ENCODE measurements at regions not wholly inside any gene's neighbourhood (a gene's known extent, or its start where the extent isn't known, plus 50 kb on each side); places are given as distances from the start of the nearest gene placed in this dataset.

GRCh38 chr13:84366506-84366905, 484.2 kb upstream of the SLITRK1 start:
- TF ChIP-seq RAD21 (IDR thresholded peaks at IDR 0.05; ENCODE audit: insufficient read depth, low read depth, low read length) (no peak), EZH2 (IDR thresholded peaks at IDR 0.05; ENCODE audit: borderline replicate concordance, control insufficient read depth, low read depth, low read length) (no peak), ZNF24 (IDR thresholded peaks at IDR 0.05) (no peak), BCL11A (IDR thresholded peaks at IDR 0.05; ENCODE audit: low read depth, low read length) (no peak), CTCF (IDR thresholded peaks at IDR 0.05 in 2 of 3, conservative IDR thresholded peaks at IDR 0.05 in 1 of 3; ENCODE audit: control insufficient read depth in 2 of 3, extremely low read depth in 1 of 3, insufficient read depth in 1 of 3, low read depth in 3 of 3, low read length in 3 of 3) (no peak), SREBF1 (IDR thresholded peaks at IDR 0.05; ENCODE audit: low read length) (no peak), SMC3 (IDR thresholded peaks at IDR 0.05; ENCODE audit: borderline replicate concordance, low read length) (no peak)
- TF ChIP-seq, protein P1, sequence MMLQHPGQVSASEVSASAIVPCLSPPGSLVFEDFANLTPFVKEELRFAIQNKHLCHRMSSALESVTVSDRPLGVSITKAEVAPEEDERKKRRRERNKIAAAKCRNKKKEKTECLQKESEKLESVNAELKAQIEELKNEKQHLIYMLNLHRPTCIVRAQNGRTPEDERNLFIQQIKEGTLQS (IDR thresholded peaks at IDR 0.05; ENCODE audit: borderline replicate concordance, extremely low read depth, low read depth, low read length) = no peak
